HG03196 (cell line): ENCODE measurements at regions not wholly inside any gene's neighbourhood (a gene's known extent, or its start where the extent isn't known, plus 50 kb on each side); places are given as distances from the start of the nearest gene placed in this dataset.

Experiments
- ATAC-seq: cut with Tn5 transposase; IDR thresholded peaks from one replicate; pipeline ENCODE4 v1.9.1; 2021; ENCODE audit not compliant: unreplicated experiment

DNA sequence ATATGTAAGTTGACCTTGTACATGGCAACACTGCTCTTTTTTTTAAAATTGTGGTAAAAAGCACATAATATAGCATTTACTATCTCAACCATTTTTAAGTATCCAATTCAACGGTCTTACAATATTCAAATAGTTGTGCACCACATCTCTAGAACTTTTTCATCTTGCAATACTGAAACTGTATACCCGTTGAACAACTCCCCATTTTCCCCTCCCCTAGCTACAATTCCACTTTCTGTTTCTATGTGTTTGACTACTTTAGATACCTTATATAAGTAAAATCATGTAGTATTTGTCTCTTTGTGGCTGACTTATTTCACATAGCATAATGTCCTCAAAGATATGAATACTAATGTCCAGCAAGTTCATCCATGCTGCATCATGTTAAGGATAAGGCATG is 452.1 kb downstream of the TXNL1 start:
- ATAC-seq: no peak

GRCh38 chr18:56185126-56185525 is 453.3 kb downstream of the TXNL1 start:
- no peak for ATAC-seq

- no peak for ATAC-seq
These were observed 461.6 kb downstream of the TXNL1 start for GRCh38 chr18:56176751-56177150.

- ATAC-seq: no peak
These were observed 462.9 kb downstream of the TXNL1 start for GRCh38 chr18:56175330-56176001.

DNA sequence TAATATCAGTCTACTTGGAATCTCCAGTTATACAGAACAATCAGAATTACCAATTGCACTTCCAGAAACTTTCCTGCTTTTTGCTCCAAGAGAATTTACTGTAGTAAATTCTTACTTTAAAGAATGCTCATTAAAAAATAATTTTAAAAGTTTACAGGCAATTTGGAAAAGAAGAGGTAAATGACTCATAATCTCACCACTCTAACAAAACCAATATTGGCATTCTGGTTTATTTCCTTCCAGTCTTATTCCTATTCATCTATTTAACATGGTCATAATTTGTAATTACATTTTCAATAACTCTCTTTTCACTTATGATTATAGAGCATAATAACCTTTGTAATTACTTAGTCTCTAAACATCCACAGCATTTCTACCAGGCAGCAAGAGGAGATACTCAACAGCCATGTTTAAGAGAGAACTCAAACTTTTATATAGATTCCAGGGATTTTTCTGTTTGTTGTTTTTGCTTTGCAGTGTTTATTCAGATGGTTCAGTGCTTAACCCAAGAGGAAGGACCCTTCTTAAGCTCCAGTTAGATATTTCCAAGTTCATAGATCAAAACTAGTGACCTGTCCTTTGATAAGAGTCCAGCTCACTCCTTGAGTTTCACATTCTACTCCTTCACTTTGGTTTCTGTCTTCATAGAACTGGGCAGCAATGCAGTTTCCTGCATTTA is 464.7 kb downstream of the TXNL1 start:
- no peak for ATAC-seq

GRCh38 chr18:56172527-56172926 is 465.9 kb downstream of the TXNL1 start:
- ATAC-seq: no peak

DNA sequence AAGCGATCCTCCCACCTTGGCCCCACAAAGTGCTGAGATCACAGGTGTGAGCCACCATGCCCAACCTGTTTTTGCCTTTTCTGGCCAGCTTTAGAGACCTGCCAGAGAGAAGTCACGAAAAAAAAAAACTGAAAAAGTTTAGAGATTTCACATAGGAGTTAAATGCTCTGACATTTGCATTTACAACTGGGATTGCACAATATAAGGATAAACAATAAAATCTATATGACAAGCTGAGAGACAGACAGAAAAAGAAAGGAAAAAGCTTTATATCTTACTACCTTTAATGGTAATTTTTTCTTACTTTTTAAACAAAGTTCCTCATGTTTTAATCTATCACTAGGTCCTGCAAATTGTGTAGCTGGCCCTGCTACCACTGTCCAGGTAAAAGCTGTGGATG is 466.5 kb downstream of the TXNL1 start:
- ATAC-seq: no peak

- no peak for ATAC-seq
These were observed 470.2 kb downstream of the TXNL1 start for GRCh38 chr18:56168049-56168781.

DNA sequence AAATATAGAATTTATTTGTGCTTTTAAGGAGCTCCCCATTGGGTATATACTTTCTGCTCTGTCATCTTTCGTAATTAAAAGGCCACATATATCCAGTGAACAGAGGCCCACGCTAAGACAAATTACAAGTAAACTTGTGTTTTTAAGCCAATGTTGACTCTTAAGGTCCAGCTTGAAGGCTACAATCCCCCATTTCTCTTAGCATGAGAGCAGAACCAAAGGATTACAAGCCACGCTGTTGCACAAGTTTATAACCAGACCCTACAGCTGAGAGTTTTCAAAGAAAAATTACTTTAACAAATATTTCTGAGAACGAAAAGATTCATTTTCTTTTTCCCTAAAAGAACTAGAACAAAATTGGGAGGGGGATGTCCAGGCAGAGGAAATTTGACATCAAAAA is 471.0 kb downstream of the TXNL1 start:
- ATAC-seq: no peak

DNA sequence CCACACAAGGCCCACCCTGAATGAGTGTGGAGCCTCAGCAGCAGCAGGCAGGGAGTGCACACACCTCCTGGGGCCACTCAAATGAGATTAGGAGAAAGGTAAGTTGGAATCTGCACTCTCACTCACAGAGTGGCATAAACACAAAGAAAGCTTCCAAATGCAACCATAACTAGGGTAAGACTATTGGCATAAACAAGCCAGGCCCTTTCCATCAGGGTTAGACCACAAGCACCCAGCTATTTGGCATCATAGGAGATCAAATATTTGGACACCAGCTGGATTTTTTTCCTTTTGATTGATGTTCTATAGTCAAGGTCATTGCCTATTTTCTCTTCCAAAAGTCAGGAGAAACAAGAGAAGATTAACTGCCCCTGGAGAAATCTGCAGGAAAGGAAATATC is 471.5 kb downstream of the TXNL1 start:
- no peak for ATAC-seq

DNA sequence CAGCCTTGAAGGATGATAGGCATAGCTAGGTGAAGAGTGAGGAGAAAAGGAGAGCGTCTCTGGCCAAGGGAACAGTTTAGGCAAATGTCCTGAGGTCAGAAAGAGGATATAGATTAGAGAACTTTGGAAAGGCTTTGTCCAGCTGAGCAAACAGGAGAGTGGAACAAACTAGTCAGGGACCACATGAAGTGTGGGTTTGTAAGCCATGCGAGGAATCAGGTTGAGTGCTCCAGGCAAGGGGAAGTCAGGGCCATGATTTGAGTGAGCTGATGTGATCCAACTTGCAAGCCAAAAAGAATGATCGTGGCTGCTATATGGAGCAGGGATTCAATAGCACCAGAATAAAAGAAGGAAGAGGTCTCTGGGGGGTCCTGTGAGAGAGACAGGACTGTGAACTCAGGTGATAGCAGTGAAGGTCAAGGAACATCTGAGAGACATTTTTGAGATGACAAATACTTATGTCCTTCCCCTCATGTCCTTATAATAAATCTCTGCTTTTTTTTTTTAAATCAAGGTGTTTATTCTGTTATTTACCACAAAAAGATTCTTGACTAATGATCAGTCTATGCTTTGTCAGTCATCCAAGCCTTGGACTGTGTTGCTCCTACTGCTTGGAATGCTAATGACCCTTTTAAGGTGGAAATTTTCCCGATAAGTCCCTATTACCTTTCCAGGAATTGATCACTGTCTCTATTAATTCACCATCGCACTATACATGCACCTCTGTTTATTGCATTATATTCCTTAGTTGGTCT is 472.6 kb downstream of the TXNL1 start:
- ATAC-seq: no peak

DNA sequence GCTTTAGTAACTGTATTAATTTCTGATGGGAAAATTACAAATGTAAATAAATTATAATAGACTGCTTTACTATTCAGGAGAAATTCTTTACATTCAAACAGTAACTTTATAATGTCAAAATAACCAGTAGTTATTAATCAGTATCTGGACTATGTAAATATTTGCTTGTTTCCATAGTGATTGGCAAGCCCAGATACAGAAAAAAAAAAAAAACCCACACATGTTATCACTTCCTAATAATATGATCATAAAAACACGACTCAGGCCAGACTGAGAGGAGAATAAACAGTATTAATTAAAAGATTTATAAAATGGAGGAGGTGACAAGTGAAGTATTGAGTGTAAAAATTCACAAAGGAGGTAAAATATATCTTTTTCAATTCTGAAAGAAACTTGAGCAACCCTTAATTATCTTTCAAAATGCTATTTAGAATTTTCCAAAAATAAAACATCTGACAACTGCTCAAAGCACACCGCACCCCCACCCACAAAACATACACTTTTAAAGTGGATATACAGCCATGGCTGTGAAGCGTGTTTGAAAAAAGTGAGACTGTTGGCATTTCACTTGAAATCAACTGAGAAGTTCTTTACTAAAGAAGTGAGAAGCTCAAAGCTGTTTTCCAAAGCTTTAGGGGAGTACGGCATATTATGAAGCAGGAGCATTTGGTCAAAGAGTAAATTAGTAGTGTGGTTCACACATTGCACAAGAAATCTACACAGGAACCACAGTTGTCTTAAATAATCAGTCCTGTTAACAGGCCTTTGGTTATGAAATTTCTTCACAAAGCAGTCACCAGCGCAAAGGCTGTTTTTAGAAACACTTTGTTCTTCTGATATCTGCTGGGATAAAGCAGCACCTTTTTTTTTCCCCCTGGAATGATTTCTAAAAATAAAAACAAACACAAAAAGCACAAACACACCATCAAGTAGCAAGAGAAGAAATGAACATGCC is 475.8 kb downstream of the TXNL1 start:
- no peak for ATAC-seq

DNA sequence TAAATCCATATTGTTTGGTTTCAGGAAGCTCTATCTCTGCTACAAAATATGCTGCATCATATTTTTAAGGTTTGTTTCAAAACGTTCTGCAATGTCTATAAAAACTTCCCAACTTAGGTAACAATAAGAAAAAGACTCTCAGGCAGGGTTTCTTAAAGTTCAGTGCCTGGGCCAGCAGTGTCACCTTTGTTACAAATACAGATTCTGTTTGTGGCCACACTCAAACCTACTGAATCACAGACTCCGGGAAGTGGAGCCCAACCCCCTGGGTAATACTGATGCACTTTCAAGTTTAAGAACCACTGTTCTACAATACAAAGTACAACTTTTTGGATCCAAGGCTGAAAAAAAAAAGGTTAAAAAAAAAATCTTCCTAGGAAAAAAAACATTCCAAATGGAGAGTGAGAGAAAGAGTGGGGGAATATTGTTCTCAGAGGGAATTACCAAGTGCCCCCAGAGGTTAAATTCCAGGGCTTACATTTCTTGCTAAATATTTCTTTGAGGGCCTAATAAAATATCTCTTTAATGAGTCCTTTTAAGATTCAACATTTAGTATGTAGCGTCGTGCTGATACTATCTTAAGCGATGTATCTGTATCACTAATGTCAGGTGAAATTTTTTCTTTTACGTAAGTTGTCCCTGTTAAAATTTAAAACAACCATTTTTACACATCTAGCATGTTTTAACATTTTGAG is 476.7 kb downstream of the TXNL1 start:
- no peak for ATAC-seq

DNA sequence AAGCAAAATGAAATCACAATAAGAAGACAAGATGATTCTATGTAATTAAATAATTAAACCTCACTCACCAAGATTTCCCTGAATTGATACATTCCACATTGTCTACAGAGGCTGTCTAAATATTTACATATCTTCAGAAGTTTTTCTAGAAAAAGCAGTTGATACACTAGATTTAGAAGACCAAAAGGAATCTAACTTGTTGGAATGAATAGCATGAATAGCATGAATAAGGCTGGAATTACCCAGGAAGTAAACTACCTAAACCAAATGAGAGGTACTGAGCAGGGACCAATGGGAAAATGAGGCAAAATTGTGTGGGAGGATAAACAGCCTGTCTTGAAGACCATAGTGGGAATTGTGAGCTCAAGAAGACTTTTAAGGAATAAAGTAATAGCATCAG is 479.7 kb downstream of the TXNL1 start:
- no peak for ATAC-seq

GRCh38 chr18:56157541-56157940 is 480.9 kb downstream of the TXNL1 start:
- no peak for ATAC-seq

DNA sequence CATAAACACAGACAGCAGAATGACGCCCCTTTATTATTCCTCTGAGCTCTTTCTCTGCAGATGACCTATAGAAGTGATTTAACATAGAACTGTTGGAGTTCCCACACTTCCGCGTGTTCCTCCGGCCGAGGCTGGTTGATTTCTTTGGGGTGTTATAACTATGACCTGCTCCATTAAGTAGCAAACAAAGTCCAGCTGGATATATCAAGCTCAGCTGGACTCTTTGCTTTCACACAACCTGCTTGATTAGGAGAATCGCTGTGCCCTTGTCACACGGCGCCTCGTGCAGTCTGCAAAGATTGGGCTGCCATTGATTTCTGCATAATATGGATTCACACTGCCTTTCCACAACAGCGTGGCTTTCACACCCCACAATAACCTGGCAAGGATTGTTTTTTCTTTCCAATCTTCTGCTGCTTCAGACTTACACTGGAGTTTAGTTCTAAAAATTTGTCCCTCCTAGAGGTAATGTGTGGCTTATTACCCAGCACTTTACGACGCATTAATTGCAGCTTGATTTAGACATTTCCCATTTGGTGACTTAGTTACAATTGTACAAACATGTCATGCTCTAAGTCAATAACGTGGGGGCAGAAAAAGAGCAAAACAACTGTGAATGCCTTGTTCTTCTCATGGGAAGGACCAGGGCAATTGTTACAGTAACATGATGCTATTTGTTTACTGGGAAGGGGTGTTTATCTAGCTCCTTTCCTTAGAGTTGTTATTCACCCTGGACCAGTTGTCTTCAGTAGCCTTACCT is 485.7 kb downstream of the TXNL1 start:
- ATAC-seq: no peak

DNA sequence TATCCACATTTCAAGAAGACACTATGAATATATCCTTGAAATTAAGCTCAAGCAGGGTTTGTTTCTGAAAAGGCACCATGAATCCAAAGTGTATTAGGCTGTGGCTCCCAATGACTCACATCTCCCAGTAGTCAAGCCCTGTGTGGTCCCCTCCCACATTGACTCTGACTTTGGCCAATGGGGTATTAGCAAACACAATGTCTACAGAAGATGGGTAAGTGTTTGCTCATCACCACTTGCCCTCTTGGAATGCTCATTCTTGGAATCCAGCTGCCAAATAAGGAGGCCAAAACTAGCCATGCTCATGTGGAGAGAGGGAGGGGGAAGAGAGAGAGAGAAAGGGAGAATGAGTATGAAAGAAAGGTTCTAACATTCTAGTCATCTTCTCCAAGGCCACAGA is 490.0 kb downstream of the TXNL1 start:
- ATAC-seq: no peak

- no peak for ATAC-seq
These were observed 491.8 kb downstream of the TXNL1 start for GRCh38 chr18:56146565-56146964.

DNA sequence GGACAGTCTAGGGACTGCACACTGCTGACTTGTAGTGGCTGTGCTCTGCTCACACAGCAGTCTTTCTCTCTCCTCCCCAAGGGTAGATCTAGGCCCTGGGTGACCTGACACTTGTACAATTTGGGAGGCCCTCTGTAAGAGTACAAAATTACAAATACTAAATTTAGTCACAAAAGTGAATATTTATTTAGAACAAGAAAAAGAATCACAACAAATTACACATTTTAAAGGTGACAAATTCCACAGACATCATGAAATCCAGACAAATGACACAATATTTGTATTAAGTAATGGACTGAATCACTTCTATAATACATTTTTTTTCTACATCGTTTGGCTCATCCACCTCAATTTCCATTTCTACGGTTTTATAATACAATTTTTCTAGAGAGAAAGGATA is 496.4 kb downstream of the TXNL1 start:
- ATAC-seq: no peak
